ENCODE measurements at regions not wholly inside any gene's neighbourhood (a gene's known extent, or its start where the extent isn't known, plus 50 kb on each side); places are given as distances from the start of the nearest gene placed in this dataset.

- TF ChIP-seq CTCF (conservative IDR thresholded peaks at IDR 0.05 in 1 of 2, IDR thresholded peaks at IDR 0.05 in 1 of 2; ENCODE audit: low read depth in 1 of 2, low read length in 2 of 2): no peak
- TF ChIP-seq EZH2 (IDR thresholded peaks at IDR 0.05; ENCODE audit: low read length, missing control alignments): no peak
Observed at GRCh38 chr13:22877421-22877820, 303.4 kb upstream of the SGCG start.
